ENCODE measurements at regions not wholly inside any gene's neighbourhood (a gene's known extent, or its start where the extent isn't known, plus 50 kb on each side); places are given as distances from the start of the nearest gene placed in this dataset.

DNA sequence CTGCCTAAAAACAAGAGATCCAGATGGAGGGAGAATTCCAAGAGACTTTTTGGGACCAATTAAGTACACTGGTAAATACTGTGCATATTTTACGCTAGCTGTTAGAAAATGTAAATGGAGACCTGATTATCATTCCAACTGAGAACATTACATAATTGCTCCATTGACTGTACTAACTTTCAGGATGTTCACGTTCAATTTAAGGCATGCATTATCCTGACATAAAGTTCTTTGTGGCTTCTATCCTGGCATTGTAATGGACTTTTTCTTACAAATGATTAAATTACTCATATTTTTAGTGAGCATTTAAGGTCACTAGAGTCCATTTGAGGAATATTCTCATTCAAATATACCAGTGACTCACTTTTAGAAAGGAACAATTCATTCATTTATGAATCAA, 883.3 kb upstream of the TMPRSS15 start:
- ChIA-PET CTCF (no interaction called here), POLR2A (no interaction called here)
- Mint-ChIP-seq H3K27ac (no peak overlapping the region), H3K27me3 (no peaks in the 10 kb centered on the region), H3K4me1 (no peaks in the 10 kb centered on the region), H3K36me3 (ENCODE audit: low read depth) (no peaks in the 10 kb centered on the region), H3K4me3 (no peak overlapping the region), H3K9me3 (ENCODE audit: low read depth) (peaks cover 2% of the 10 kb centered on the region)
- DNase-seq (no peak), ATAC-seq (no peak)
- intact Hi-C loops (cut with DNase I, micrococcal nuclease), result no loop called here

DNA sequence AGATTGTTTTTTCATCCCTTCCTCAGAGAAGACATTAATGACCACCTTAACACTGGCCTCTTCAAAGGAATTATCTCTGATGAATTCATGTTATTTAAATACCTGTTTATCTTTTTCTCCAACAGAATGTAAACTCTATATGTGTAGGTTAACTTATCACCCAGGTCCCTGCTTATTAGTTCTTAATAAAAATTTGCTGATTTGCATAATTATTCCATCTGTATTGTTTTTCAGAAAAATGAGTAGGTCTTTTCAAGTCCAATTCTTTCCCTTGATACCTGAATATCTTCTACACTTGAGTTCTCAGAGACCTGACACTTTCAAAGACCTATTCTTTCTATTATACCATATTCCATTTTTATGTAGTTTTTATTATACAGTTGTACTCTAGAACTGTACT, 886.7 kb upstream of the TMPRSS15 start:
- Mint-ChIP-seq H3K27ac (no peak overlapping the region), H3K4me3 (no peak overlapping the region), H3K36me3 (ENCODE audit: low read depth) (no peaks in the 10 kb centered on the region), H3K9me3 (ENCODE audit: low read depth) (peaks cover 15% of the 10 kb centered on the region), H3K4me1 (no peaks in the 10 kb centered on the region), H3K27me3 (no peaks in the 10 kb centered on the region)
- CTCF ChIA-PET, result no interaction called here
- POLR2A ChIA-PET, result no interaction called here
- intact Hi-C loops (cut with DNase I, micrococcal nuclease), result no loop called here
- ATAC-seq, result no peak
- no peak for DNase-seq

GRCh38 chr21:19320291-19320690, 916.7 kb upstream of the TMPRSS15 start:
- no peak overlapping the region for H3K4me3 Mint-ChIP-seq
- no peaks in the 10 kb centered on the region for H3K27me3 Mint-ChIP-seq
- ChIA-PET POLR2A (no interaction called here), CTCF (no interaction called here)
- peaks cover 3% of the 10 kb centered on the region for H3K9me3 Mint-ChIP-seq (ENCODE audit: low read depth)
- no peaks in the 10 kb centered on the region for H3K4me1 Mint-ChIP-seq
- H3K27ac Mint-ChIP-seq, result no peak overlapping the region
- ATAC-seq (no peak), DNase-seq (no peak)
- intact Hi-C loops (cut with DNase I, micrococcal nuclease), result no loop called here
- no peaks in the 10 kb centered on the region for H3K36me3 Mint-ChIP-seq (ENCODE audit: low read depth)

- no peak overlapping the region for H3K27ac Mint-ChIP-seq
- no peak overlapping the region for H3K4me3 Mint-ChIP-seq
- no peaks in the 10 kb centered on the region for H3K27me3 Mint-ChIP-seq
- no peaks in the 10 kb centered on the region for H3K9me3 Mint-ChIP-seq (ENCODE audit: low read depth)
- DNase-seq, result no peak
- no peak for ATAC-seq
- CTCF ChIA-PET, result no interaction called here
- H3K36me3 Mint-ChIP-seq (ENCODE audit: low read depth), result no peaks in the 10 kb centered on the region
- no peaks in the 10 kb centered on the region for H3K4me1 Mint-ChIP-seq
- POLR2A ChIA-PET, result no interaction called here
- intact Hi-C loops (cut with DNase I, micrococcal nuclease), result no loop called here
Measured at GRCh38 chr21:19321688-19322087, 918.1 kb upstream of the TMPRSS15 start.

DNA sequence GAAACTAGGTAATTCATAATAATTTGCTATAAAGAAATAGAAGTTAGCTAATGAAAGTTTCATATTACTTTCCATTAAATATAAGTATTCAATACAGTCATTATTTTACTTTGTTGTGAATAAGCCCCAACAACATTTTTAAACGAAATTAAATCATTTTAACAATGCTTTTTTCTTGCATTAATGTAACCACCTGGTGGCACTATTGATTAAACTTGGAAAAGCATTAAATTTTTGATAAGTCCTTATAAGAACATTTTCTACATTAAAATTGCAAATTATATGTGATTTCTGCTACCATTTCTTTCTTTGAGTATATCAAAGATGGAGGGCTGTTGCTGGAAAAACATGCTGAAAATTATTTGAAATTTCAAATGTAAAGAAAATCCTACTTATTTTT, 918.8 kb upstream of the TMPRSS15 start:
- DNase-seq (no peak), ATAC-seq (no peak)
- Mint-ChIP-seq H3K27me3 (no peaks in the 10 kb centered on the region), H3K36me3 (ENCODE audit: low read depth) (no peaks in the 10 kb centered on the region), H3K27ac (no peak overlapping the region), H3K9me3 (ENCODE audit: low read depth) (no peaks in the 10 kb centered on the region), H3K4me1 (no peaks in the 10 kb centered on the region), H3K4me3 (no peak overlapping the region)
- POLR2A ChIA-PET, result no interaction called here
- CTCF ChIA-PET, result no interaction called here
- intact Hi-C loops (cut with DNase I, micrococcal nuclease), result no loop called here

DNA sequence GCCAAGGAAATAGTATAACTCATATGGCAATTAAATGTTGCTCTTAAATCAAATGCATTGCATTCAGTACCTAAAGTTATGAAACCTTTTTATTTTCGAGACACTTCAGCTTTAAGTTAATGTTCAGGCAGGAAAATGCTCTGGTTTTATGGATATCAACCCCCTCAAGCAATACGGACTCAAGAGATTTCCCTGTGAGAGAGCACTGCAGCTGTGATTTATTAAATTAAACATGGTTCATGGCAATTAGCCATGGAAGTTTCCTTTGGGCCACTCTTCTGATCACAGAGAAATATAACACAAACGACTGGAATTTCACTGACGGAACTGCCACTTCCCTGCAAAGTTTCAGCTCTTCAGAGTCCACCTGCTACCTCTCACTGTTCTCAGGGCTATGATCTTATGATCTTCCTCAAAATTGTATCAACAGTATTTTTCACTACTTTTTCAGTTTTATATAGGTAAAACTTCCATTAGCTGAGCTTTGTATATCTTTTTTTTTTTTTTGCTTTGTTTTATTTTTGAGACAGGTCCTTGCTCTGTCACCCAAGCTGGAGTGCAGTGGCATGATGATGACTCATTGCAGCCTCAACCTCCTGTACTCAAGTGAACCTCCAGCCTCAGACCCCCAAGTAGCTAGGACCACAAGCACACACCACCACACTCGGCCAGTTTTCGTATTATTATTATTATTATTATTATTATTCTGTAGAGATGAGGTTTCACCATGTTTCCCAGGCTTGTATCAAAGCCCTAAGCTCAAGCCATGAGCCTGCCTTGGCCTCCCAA, 923.1 kb upstream of the TMPRSS15 start:
- H3K36me3 Mint-ChIP-seq (ENCODE audit: low read depth), result no peaks in the 10 kb centered on the region
- POLR2A ChIA-PET, result no interaction called here
- no peaks in the 10 kb centered on the region for H3K4me1 Mint-ChIP-seq
- H3K4me3 Mint-ChIP-seq, result no peak overlapping the region
- no peak overlapping the region for H3K27ac Mint-ChIP-seq
- no peak for ATAC-seq
- peaks cover 4% of the 10 kb centered on the region for H3K9me3 Mint-ChIP-seq (ENCODE audit: low read depth)
- no peak for DNase-seq
- H3K27me3 Mint-ChIP-seq, result no peaks in the 10 kb centered on the region
- CTCF ChIA-PET, result no interaction called here
- intact Hi-C loops (cut with DNase I, micrococcal nuclease), result no loop called here

DNA sequence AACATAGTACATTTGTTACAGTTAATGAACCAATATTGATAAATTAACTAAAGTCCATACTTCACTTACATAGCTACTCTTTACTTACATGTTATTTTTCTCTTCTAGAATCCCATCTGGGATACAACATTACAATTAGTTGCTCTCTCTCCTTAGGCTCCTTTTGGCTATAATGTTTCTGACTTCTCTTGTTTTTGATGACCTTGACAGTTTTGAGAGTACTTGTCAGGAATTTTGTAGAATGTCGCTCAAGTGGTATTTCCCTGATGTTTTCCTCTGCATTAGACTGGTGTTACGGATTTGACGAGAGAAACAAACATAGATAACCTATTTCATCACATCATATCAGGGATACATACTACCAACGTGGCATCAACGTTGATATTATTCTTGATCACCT, 925.4 kb upstream of the TMPRSS15 start:
- DNase-seq (no peak), ATAC-seq (no peak)
- CTCF ChIA-PET, result no interaction called here
- intact Hi-C loops (cut with DNase I, micrococcal nuclease), result no loop called here
- no peak overlapping the region for H3K4me3 Mint-ChIP-seq
- H3K4me1 Mint-ChIP-seq, result no peaks in the 10 kb centered on the region
- no peak overlapping the region for H3K27ac Mint-ChIP-seq
- no peaks in the 10 kb centered on the region for H3K36me3 Mint-ChIP-seq (ENCODE audit: low read depth)
- POLR2A ChIA-PET, result no interaction called here
- H3K27me3 Mint-ChIP-seq, result no peaks in the 10 kb centered on the region
- H3K9me3 Mint-ChIP-seq (ENCODE audit: low read depth), result peaks cover 6% of the 10 kb centered on the region

DNA sequence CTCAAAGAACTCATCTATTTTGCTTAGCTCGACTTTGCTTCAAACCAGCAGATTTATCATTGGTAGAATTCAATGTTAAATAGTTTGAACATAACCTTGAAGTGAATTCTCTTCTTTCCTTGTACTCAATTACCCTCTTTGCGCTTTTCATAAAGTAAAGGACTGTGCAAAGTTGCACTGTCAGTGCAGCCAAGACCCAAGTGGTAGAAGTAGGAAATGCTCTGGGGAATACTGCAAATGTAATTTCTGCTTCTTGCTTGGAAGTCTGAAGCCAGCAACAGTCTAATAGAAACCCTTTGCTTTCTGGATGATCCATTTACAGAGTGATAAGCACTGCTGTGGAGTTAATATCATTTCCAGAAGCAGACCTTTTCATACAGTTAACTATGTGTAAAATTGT, 936.7 kb upstream of the TMPRSS15 start:
- H3K27me3 Mint-ChIP-seq, result no peaks in the 10 kb centered on the region
- H3K4me1 Mint-ChIP-seq, result no peaks in the 10 kb centered on the region
- H3K4me3 Mint-ChIP-seq, result no peak overlapping the region
- no peak overlapping the region for H3K27ac Mint-ChIP-seq
- CTCF ChIA-PET, result no interaction called here
- H3K9me3 Mint-ChIP-seq (ENCODE audit: low read depth), result no peaks in the 10 kb centered on the region
- intact Hi-C loops (cut with DNase I, micrococcal nuclease), result no loop called here
- DNase-seq (no peak), ATAC-seq (no peak)
- POLR2A ChIA-PET, result no interaction called here
- no peaks in the 10 kb centered on the region for H3K36me3 Mint-ChIP-seq (ENCODE audit: low read depth)

- no peak overlapping the region for H3K4me3 Mint-ChIP-seq
- CTCF ChIA-PET, result no interaction called here
- no peaks in the 10 kb centered on the region for H3K9me3 Mint-ChIP-seq (ENCODE audit: low read depth)
- no peaks in the 10 kb centered on the region for H3K36me3 Mint-ChIP-seq (ENCODE audit: low read depth)
- DNase-seq (no peak), ATAC-seq (no peak)
- H3K27ac Mint-ChIP-seq, result no peak overlapping the region
- POLR2A ChIA-PET, result no interaction called here
- intact Hi-C loops (cut with DNase I, micrococcal nuclease), result no loop called here
- no peaks in the 10 kb centered on the region for H3K4me1 Mint-ChIP-seq
- no peaks in the 10 kb centered on the region for H3K27me3 Mint-ChIP-seq
Measured at GRCh38 chr21:19340954-19341353, 937.4 kb upstream of the TMPRSS15 start.

DNA sequence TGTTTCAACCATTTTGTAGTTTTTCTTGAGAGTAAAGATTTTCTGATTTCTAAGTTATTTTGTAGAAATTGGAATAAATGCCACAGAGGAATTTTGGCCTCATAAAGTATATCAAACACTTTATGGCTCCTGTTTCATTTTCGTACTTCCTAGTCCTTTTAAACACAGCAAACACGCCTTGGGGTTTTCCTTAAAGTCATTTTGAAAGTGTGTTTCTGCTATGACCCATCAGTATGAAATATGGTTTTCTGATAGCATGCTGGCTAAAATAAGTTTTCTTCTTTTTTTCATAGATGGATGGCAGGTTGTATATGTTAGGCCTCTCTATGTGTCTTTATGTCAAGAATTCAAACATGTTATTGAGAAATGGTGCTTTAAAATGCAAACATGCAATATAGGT, 940.1 kb upstream of the TMPRSS15 start:
- no peaks in the 10 kb centered on the region for H3K36me3 Mint-ChIP-seq (ENCODE audit: low read depth)
- POLR2A ChIA-PET, result no interaction called here
- H3K27ac Mint-ChIP-seq, result no peak overlapping the region
- H3K9me3 Mint-ChIP-seq (ENCODE audit: low read depth), result peaks cover 1% of the 10 kb centered on the region
- DNase-seq (no peak), ATAC-seq (no peak)
- H3K4me1 Mint-ChIP-seq, result no peaks in the 10 kb centered on the region
- CTCF ChIA-PET, result no interaction called here
- no peak overlapping the region for H3K4me3 Mint-ChIP-seq
- intact Hi-C loops (cut with DNase I, micrococcal nuclease), result no loop called here
- H3K27me3 Mint-ChIP-seq, result no peaks in the 10 kb centered on the region

DNA sequence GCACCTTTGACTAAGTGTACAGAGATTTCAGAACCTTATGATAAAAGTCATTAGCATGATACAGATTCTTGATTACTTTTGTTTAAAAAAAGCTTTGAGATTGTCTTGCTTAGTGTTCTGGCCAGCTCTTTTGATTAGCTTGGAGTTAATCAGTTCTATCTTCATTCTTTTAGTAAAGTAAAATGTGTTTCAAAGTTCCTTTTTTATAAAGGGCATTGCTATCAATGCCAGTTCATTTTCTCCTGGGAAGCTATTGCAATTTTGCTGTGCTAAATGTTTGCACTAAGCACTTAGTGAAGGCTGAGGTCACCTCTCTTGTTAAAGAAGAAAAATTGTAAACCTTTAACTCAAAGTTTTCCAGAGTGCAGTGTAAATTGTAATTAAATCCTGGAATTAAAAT, 946.7 kb upstream of the TMPRSS15 start:
- H3K4me3 Mint-ChIP-seq, result no peak overlapping the region
- H3K4me1 Mint-ChIP-seq, result no peaks in the 10 kb centered on the region
- H3K27me3 Mint-ChIP-seq, result no peaks in the 10 kb centered on the region
- H3K36me3 Mint-ChIP-seq (ENCODE audit: low read depth), result no peaks in the 10 kb centered on the region
- H3K9me3 Mint-ChIP-seq (ENCODE audit: low read depth), result peaks cover 1% of the 10 kb centered on the region
- POLR2A ChIA-PET, result no interaction called here
- intact Hi-C loops (cut with DNase I, micrococcal nuclease), result no loop called here
- ATAC-seq, result no peak
- no peak for DNase-seq
- CTCF ChIA-PET, result no interaction called here
- H3K27ac Mint-ChIP-seq, result no peak overlapping the region

- ATAC-seq (no peak), DNase-seq (no peak)
- intact Hi-C loops (cut with DNase I, micrococcal nuclease), result no loop called here
- CTCF ChIA-PET, result no interaction called here
- POLR2A ChIA-PET, result no interaction called here
- peaks cover 6% of the 10 kb centered on the region for H3K9me3 Mint-ChIP-seq (ENCODE audit: low read depth)
- no peaks in the 10 kb centered on the region for H3K4me1 Mint-ChIP-seq
- no peak overlapping the region for H3K27ac Mint-ChIP-seq
- no peaks in the 10 kb centered on the region for H3K27me3 Mint-ChIP-seq
- no peak overlapping the region for H3K4me3 Mint-ChIP-seq
- H3K36me3 Mint-ChIP-seq (ENCODE audit: low read depth), result no peaks in the 10 kb centered on the region
Measured at GRCh38 chr21:19353256-19353655, 949.7 kb upstream of the TMPRSS15 start.

- ChIA-PET CTCF (no interaction called here), POLR2A (no interaction called here)
- intact Hi-C loops (cut with DNase I, micrococcal nuclease), result no loop called here
- Mint-ChIP-seq H3K36me3 (ENCODE audit: low read depth) (no peaks in the 10 kb centered on the region), H3K27me3 (no peaks in the 10 kb centered on the region), H3K27ac (no peak overlapping the region), H3K4me3 (no peak overlapping the region), H3K4me1 (no peaks in the 10 kb centered on the region), H3K9me3 (ENCODE audit: low read depth) (peaks cover 2% of the 10 kb centered on the region)
- DNase-seq (no peak), ATAC-seq (no peak)
Measured at GRCh38 chr21:19368944-19369343, 965.4 kb upstream of the TMPRSS15 start.
